WERI-Rb-1 (cell line): ENCODE measurements at regions not wholly inside any gene's neighbourhood (a gene's known extent, or its start where the extent isn't known, plus 50 kb on each side); places are given as distances from the start of the nearest gene placed in this dataset.

Experiments used
- DNase-seq: peaks from one replicate; pipeline ENCODE4 v3.0.0-alpha.2; 2020
- H3K27ac ChIP-seq: fragments of 250-450 bp; sonication (Bioruptor Pico); 2 replicates; pipeline ENCODE4 v1.5.1; 2020; ENCODE audit warnings: mild to moderate bottlenecking, moderate library complexity
- H3K27me3 ChIP-seq: fragments of 250-450 bp; sonication (Bioruptor Pico); 2 replicates; pipeline ENCODE4 v1.5.1; 2021; ENCODE audit warnings: mild to moderate bottlenecking, low read depth, moderate library complexity; ENCODE audit not compliant: insufficient read depth, severe bottlenecking
- H3K36me3 ChIP-seq: fragments of 250-450 bp; sonication (Bioruptor Pico); 2 replicates; pipeline ENCODE4 v1.5.1; 2020; ENCODE audit warnings: mild to moderate bottlenecking, moderate library complexity
- H3K4me3 ChIP-seq: 2 replicates; pipeline ENCODE4 v1.5.1; 2011; ENCODE audit warnings: low read depth, mild to moderate bottlenecking, control low read depth, low read length
- H3K9me3 ChIP-seq: fragments of 250-450 bp; sonication (Bioruptor Pico); 2 replicates; pipeline ENCODE4 v1.5.1; 2021; ENCODE audit warnings: mild to moderate bottlenecking, moderate library complexity; ENCODE audit not compliant: severe bottlenecking
- CTCF ChIP-seq: IDR thresholded peaks from 2 replicates; pipeline ENCODE4 v1.5.1; 2011; ENCODE audit warnings: low read depth, mild to moderate bottlenecking, control low read depth, inconsistent platforms, low read length

- DNase-seq = no peak
- Histone ChIP-seq H3K27ac (no peak overlapping the region), H3K4me3 (no peak overlapping the region), H3K9me3 (no peaks in the 10 kb centered on the region), H3K36me3 (no peaks in the 10 kb centered on the region), H3K27me3 (no peaks in the 10 kb centered on the region)
- TF ChIP-seq CTCF = no peak
Observed at GRCh38 chr3:167078070-167078622, 302.0 kb downstream of the ZBBX start.

- no peak for DNase-seq
- H3K27me3 ChIP-seq = no peaks in the 10 kb centered on the region
- H3K27ac ChIP-seq = no peak overlapping the region
- H3K36me3 ChIP-seq = no peaks in the 10 kb centered on the region
- TF ChIP-seq CTCF = no peak
- no peaks in the 10 kb centered on the region for H3K9me3 ChIP-seq
- H3K4me3 ChIP-seq = no peak overlapping the region
Observed at GRCh38 chr3:167067787-167068161, 312.3 kb downstream of the ZBBX start.

GRCh38 chr3:167066977-167067786 is 312.9 kb downstream of the ZBBX start:
- Histone ChIP-seq H3K27ac (no peak overlapping the region), H3K4me3 (no peak overlapping the region)
- no peak for DNase-seq

GRCh38 chr3:167057581-167057980 is 322.5 kb downstream of the ZBBX start:
- TF ChIP-seq CTCF = no peak
- no peak for DNase-seq
- Histone ChIP-seq H3K4me3 (no peak overlapping the region), H3K36me3 (no peaks in the 10 kb centered on the region), H3K27me3 (no peaks in the 10 kb centered on the region), H3K27ac (no peak overlapping the region), H3K9me3 (peaks cover 9% of the 10 kb centered on the region)

More at GRCh38 chr3:167066977-167067786, 312.9 kb downstream of the ZBBX start:
- Histone ChIP-seq H3K9me3 (no peaks in the 10 kb centered on the region), H3K27me3 (no peaks in the 10 kb centered on the region), H3K36me3 (no peaks in the 10 kb centered on the region)
- no peak for TF ChIP-seq CTCF

GRCh38 chr3:167054926-167055325 is 325.2 kb downstream of the ZBBX start:
- peaks cover 9% of the 10 kb centered on the region for H3K9me3 ChIP-seq
- H3K36me3 ChIP-seq = no peaks in the 10 kb centered on the region
- H3K27me3 ChIP-seq = no peaks in the 10 kb centered on the region
- no peak overlapping the region for H3K27ac ChIP-seq
- TF ChIP-seq CTCF = no peak
- no peak for DNase-seq
- no peak overlapping the region for H3K4me3 ChIP-seq
